ENCODE measurements at regions not wholly inside any gene's neighbourhood (a gene's known extent, or its start where the extent isn't known, plus 50 kb on each side); places are given as distances from the start of the nearest gene placed in this dataset.

DNA sequence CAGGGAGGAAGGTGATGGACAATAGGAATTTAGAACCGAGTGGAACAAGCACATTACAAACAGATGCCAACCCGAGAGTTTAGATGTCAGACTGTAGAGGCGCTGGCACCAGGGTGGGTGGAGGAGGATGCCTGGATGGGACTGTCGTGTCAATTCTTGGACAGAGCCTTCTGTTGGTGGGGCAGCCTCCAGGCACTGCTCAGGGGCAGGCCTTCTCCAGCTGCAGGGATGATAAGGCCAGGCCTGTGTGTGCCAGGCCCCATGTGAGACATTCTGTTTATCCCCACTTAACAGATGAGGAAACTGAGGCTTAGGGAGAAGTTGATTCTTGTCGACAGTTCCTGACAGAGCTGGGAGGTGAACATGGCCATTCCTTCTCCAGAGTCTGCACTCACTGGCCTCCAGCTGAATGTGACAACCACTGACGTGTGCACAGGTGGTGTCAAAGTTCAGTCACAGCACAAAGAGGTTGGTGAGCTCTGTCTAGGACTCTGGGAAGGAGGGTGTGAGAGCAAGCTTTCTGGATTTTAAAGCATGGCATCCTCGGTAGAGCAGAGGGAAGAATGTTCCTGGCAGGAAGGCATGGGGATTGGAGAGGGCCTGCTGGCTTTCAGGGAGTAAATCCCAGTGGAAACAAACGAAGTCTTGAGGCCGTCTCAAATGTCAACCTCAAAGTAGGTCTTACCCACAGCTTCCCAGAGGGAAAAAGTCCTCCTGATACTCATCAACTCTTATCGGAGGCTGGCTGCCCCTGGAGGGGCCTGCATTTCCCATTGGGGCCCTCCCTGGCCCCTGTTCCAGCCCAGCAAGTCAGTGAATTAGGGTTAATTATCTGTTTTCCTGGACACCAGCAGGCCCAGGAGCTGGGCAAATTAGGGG, 52.4 kb downstream of the GLI2 start:
- TF ChIP-seq EZH2 (IDR thresholded peaks at IDR 0.05; ENCODE audit: borderline replicate concordance) = no peak
- no peak for TF ChIP-seq EZH2phosphoT487 (IDR thresholded peaks at IDR 0.05; ENCODE audit: low read depth, severe bottlenecking, unreplicated experiment)
- TF ChIP-seq, protein P1, sequence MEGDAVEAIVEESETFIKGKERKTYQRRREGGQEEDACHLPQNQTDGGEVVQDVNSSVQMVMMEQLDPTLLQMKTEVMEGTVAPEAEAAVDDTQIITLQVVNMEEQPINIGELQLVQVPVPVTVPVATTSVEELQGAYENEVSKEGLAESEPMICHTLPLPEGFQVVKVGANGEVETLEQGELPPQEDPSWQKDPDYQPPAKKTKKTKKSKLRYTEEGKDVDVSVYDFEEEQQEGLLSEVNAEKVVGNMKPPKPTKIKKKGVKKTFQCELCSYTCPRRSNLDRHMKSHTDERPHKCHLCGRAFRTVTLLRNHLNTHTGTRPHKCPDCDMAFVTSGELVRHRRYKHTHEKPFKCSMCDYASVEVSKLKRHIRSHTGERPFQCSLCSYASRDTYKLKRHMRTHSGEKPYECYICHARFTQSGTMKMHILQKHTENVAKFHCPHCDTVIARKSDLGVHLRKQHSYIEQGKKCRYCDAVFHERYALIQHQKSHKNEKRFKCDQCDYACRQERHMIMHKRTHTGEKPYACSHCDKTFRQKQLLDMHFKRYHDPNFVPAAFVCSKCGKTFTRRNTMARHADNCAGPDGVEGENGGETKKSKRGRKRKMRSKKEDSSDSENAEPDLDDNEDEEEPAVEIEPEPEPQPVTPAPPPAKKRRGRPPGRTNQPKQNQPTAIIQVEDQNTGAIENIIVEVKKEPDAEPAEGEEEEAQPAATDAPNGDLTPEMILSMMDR (IDR thresholded peaks at IDR 0.05; ENCODE audit: poor library complexity) = no peak
- Histone ChIP-seq H3K27me3 (no peaks in the 10 kb centered on the region), H3K4me3 (no peak overlapping the region), H3K79me2 (peaks cover 2% of the 10 kb centered on the region), H3K4me1 (ENCODE audit: insufficient read depth) (peaks cover 16% of the 10 kb centered on the region), H4K20me1 (ENCODE audit: insufficient read depth, poor library complexity, severe bottlenecking) (peaks cover 3% of the 10 kb centered on the region), H3K4me2 (no peak overlapping the region), H3K36me3 (replicated peaks; ENCODE audit: insufficient read depth, low read depth) (no peaks in the 10 kb centered on the region), H3K9me3 (ENCODE audit: low read depth) (no peaks in the 10 kb centered on the region), H2AFZ (no peak overlapping the region), H3K27ac (peak overlapping the region; percentile 9), H3K9me2 (replicated peaks; ENCODE audit: insufficient read depth) (no peaks in the 10 kb centered on the region)
- 55% methylated on average over 10 of the region's 10 CpGs for WGBS (ENCODE audit: low lambda C conversion rate, missing lambda C conversion rate)
- no peak for DNase-seq (ENCODE audit: low spot score)

DNA sequence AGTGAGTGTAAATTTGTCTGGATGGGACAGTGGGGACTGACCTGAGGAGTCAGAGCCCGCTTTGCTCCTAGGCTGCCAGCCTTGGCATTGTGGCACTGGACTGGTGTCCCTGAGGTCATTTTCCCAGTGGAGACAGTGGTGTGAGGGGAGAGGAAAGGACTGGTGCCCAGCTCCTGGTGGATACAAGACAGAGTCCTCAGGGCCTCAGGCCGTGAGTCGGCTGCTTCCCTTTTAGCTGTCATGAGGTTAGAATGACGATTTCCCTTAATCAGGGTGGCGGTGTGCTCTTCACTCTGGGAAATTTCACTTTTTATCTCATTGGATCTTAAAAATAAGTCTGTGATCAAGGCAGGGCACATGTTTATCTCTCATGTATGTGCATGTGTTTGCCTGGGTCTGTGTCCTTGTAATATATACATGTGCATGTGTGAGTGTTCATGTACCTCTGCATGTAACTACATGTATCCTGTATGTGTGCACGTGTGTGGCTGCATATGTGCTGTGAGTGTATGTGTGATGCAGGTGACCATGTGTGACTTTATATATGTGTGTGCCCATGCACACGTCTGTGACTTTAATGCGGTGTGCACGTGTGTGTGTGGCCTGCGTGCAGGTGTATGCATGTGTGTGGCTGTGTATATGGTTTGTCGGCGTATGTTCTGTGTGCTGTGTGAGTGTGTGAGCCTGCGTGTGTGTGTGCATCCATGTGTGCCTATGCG, 55.7 kb downstream of the GLI2 start:
- Histone ChIP-seq H3K9me2 (replicated peaks; ENCODE audit: insufficient read depth) (no peaks in the 10 kb centered on the region), H3K79me2 (peaks cover 7% of the 10 kb centered on the region), H3K9me3 (ENCODE audit: low read depth) (no peaks in the 10 kb centered on the region), H3K4me1 (ENCODE audit: insufficient read depth) (peaks cover 30% of the 10 kb centered on the region), H2AFZ (no peak overlapping the region), H3K4me3 (no peak overlapping the region), H3K36me3 (replicated peaks; ENCODE audit: insufficient read depth, low read depth) (no peaks in the 10 kb centered on the region), H3K27ac (no peak overlapping the region), H3K4me2 (no peak overlapping the region), H3K27me3 (no peaks in the 10 kb centered on the region), H4K20me1 (ENCODE audit: insufficient read depth, poor library complexity, severe bottlenecking) (peaks cover 2% of the 10 kb centered on the region)
- TF ChIP-seq EZH2phosphoT487 (IDR thresholded peaks at IDR 0.05; ENCODE audit: low read depth, severe bottlenecking, unreplicated experiment) = no peak
- TF ChIP-seq, protein P1 (IDR thresholded peaks at IDR 0.05; ENCODE audit: poor library complexity) = no peak
- no peak for TF ChIP-seq EZH2 (IDR thresholded peaks at IDR 0.05; ENCODE audit: borderline replicate concordance)
- DNase-seq (ENCODE audit: low spot score) = no peak
- WGBS (ENCODE audit: low lambda C conversion rate, missing lambda C conversion rate) = 82% methylated on average over 14 of the region's 14 CpGs

DNA sequence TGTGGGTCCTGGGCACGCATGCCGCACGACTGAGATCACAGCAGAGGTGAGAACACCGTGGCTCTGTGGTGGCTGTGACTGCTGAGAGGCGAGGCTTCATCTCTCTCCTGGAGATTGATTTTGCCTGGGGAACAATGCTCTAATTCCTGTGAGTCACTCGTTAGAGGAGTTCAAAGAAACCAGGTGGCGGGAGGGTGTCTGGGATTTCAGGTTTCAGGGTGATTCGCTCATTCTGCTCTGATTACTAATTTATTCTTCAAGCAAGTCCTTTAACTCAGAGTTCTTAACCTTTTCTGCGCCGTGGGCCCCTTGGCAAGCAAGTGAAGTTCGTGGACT, 56.3 kb downstream of the GLI2 start:
- Histone ChIP-seq H3K9me2 (replicated peaks; ENCODE audit: insufficient read depth) (no peaks in the 10 kb centered on the region), H4K20me1 (ENCODE audit: insufficient read depth, poor library complexity, severe bottlenecking) (peaks cover 2% of the 10 kb centered on the region), H3K36me3 (replicated peaks; ENCODE audit: insufficient read depth, low read depth) (no peaks in the 10 kb centered on the region), H3K27me3 (no peaks in the 10 kb centered on the region), H3K4me1 (ENCODE audit: insufficient read depth) (peaks cover 28% of the 10 kb centered on the region), H3K79me2 (peaks cover 7% of the 10 kb centered on the region), H3K9me3 (ENCODE audit: low read depth) (no peaks in the 10 kb centered on the region), H3K4me2 (no peak overlapping the region), H3K4me3 (no peak overlapping the region), H3K27ac (no peak overlapping the region), H2AFZ (no peak overlapping the region)
- no peak for DNase-seq (ENCODE audit: low spot score)
- WGBS (ENCODE audit: low lambda C conversion rate, missing lambda C conversion rate) = 63% methylated on average over 11 of the region's 11 CpGs
- no peak for TF ChIP-seq EZH2 (IDR thresholded peaks at IDR 0.05; ENCODE audit: borderline replicate concordance)
- no peak for TF ChIP-seq EZH2phosphoT487 (IDR thresholded peaks at IDR 0.05; ENCODE audit: low read depth, severe bottlenecking, unreplicated experiment)
- TF ChIP-seq, protein P1 (IDR thresholded peaks at IDR 0.05; ENCODE audit: poor library complexity) = no peak
